ENCODE measurements at regions not wholly inside any gene's neighbourhood (a gene's known extent, or its start where the extent isn't known, plus 50 kb on each side); places are given as distances from the start of the nearest gene placed in this dataset.

- TF ChIP-seq CTCF (IDR thresholded peaks at IDR 0.05) (no peak), POLR2A (IDR thresholded peaks at IDR 0.05) (no peak)
Measured at GRCh38 chr11:135004495-135004894, 592.5 kb upstream of the B3GAT1 start.

Data from adrenal gland (tissue), 5 donors.